HEK293T (cell line): ENCODE measurements at regions not wholly inside any gene's neighbourhood (a gene's known extent, or its start where the extent isn't known, plus 50 kb on each side); places are given as distances from the start of the nearest gene placed in this dataset.

ENCODE experiments used
- CTBP1 ChIP-seq: fragments of 450-650 bp; IDR thresholded peaks from 2 replicates; pipeline ENCODE4 v1.6.1; 2016; ENCODE audit warnings: borderline replicate concordance
- HDGF ChIP-seq: fragments of 450-650 bp; IDR thresholded peaks from 2 replicates; pipeline ENCODE4 v1.6.1; 2017; ENCODE audit warnings: antibody characterized with exemption, borderline replicate concordance
- LEF1 ChIP-seq: fragments of 450-650 bp; IDR thresholded peaks from 2 replicates; pipeline ENCODE4 v1.6.1; 2017; ENCODE audit warnings: mild to moderate bottlenecking, borderline replicate concordance
- NFRKB ChIP-seq: fragments of 450-650 bp; IDR thresholded peaks from 2 replicates; pipeline ENCODE4 v1.6.1; 2016; ENCODE audit warnings: mild to moderate bottlenecking, moderate library complexity
- SP1 ChIP-seq: fragments of 450-650 bp; IDR thresholded peaks from 2 replicates; pipeline ENCODE4 v1.6.1; 2017
- TARDBP ChIP-seq: fragments of 450-650 bp; IDR thresholded peaks from 2 replicates; pipeline ENCODE4 v1.6.1; 2016
- ZNF384 ChIP-seq: fragments of 450-650 bp; IDR thresholded peaks from 2 replicates; pipeline ENCODE4 v1.6.1; 2016

GRCh38 chr16:47949714-47950113 lies 206.1 kb downstream of the ABCC12 start:
- TF ChIP-seq TARDBP (no peak), CTBP1 (no peak), ZNF384 (no peak), SP1 (no peak), HDGF (no peak), NFRKB (no peak), LEF1 (no peak)
